ENCODE measurements at regions not wholly inside any gene's neighbourhood (a gene's known extent, or its start where the extent isn't known, plus 50 kb on each side); places are given as distances from the start of the nearest gene placed in this dataset.
"Not testable (repeated sequence)": the region's sequence is repeated elsewhere in the genome, so short reads cannot be mapped to it uniquely, and the experiment has no call there.

- no peak for DNase-seq
These were observed 771.6 kb downstream of the RPS29 start for GRCh38 chr14:48814562-48814961.

GRCh38 chr14:48805315-48805714 lies 780.9 kb downstream of the RPS29 start:
- peak; percentile 14 for DNase-seq

GRCh38 chr14:48792376-48793024 lies 793.7 kb downstream of the RPS29 start:
- no peak for DNase-seq

GRCh38 chr14:48788771-48789170 lies 797.4 kb downstream of the RPS29 start:
- DNase-seq = no peak

GRCh38 chr14:48786498-48786897 lies 799.7 kb downstream of the RPS29 start:
- no peak for DNase-seq

GRCh38 chr14:48771717-48772116 lies 814.5 kb downstream of the RPS29 start:
- no peak for DNase-seq

- DNase-seq = no peak
These were observed 834.9 kb downstream of the RPS29 start for GRCh38 chr14:48751293-48751692.

GRCh38 chr14:48748151-48748675 lies 838.0 kb downstream of the RPS29 start:
- peak; percentile 42 for DNase-seq

GRCh38 chr14:48747561-48748089 lies 838.6 kb downstream of the RPS29 start:
- DNase-seq = peak; percentile 58

GRCh38 chr14:48744202-48744601 lies 842.0 kb downstream of the RPS29 start:
- DNase-seq = no peak

- peak; percentile 88 for DNase-seq
These were observed 847.8 kb downstream of the RPS29 start for GRCh38 chr14:48738186-48738925.

GRCh38 chr14:48735607-48736006 lies 850.6 kb downstream of the RPS29 start:
- DNase-seq = no peak

- DNase-seq = no peak
These were observed 854.9 kb downstream of the RPS29 start for GRCh38 chr14:48731260-48731659.

- DNase-seq = no peak
These were observed 860.0 kb downstream of the RPS29 start for GRCh38 chr14:48726080-48726642.

- DNase-seq = no peak
These were observed 861.0 kb downstream of the RPS29 start for GRCh38 chr14:48725051-48725734.

GRCh38 chr14:48723841-48724495 lies 862.2 kb downstream of the RPS29 start:
- no peak for DNase-seq

GRCh38 chr14:48714366-48714765 lies 871.8 kb downstream of the RPS29 start:
- no peak for DNase-seq

GRCh38 chr14:48710133-48710532 lies 876.0 kb downstream of the RPS29 start:
- no peak for DNase-seq

- DNase-seq = no peak
These were observed 876.8 kb downstream of the RPS29 start for GRCh38 chr14:48709277-48709785.

GRCh38 chr14:48704639-48705038 lies 881.5 kb downstream of the RPS29 start:
- DNase-seq = no peak

GRCh38 chr14:48703728-48704467 lies 882.3 kb downstream of the RPS29 start:
- DNase-seq = no peak

GRCh38 chr14:48697362-48697761 lies 888.8 kb downstream of the RPS29 start:
- not testable (repeated sequence) for DNase-seq

Data from NCI-H748 treated with DMSO at 0.1 percent for 48 hours (cell line).